ENCODE measurements at regions not wholly inside any gene's neighbourhood (a gene's known extent, or its start where the extent isn't known, plus 50 kb on each side); places are given as distances from the start of the nearest gene placed in this dataset.

DNA sequence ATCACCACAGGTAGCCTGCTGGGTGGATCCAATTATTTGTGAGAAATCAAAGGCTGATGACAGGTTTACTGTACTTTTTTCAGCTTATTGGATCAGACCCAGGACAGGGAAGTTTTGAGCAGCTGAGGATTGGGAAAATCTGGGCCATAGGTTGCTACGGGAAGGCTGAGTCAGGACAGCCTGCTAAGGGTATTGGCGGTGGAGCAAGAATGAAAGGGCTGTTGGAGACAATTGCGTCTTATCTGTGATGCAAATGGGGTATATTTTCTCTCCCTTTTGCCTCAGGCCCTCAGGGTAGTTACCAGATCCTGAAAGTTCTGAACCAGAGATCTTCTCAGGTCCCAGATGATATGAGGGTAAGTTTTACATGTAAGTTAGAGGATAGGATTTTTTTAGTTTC, 317.7 kb downstream of the EDEM1 start:
- no TSS peak for BruUV-seq (replicated peaks)
- ChIA-PET CTCF (ENCODE audit: low intra/inter-chr PET ratio) (no interaction called here), POLR2A (no interaction called here)
- intact Hi-C loops (cut with micrococcal nuclease) (no loop called here), in situ Hi-C loops (cut with MboI) (no loop called here)
- DNase-seq (ENCODE audit: extremely low read depth in 1 of 4, low spot score in 3 of 4) (no peak), FAIRE-seq (no peak), ATAC-seq (no peak)
- no peaks in the 10 kb centered on the region for H3K79me2 ChIP-seq (ENCODE audit: control insufficient read depth, insufficient read depth, low read length)
- H3K9me3 ChIP-seq (replicated peaks; ENCODE audit: control insufficient read depth, insufficient read depth, low read depth, low read length): peaks cover 13% of the 10 kb centered on the region
- H3K36me3 ChIP-seq (ENCODE audit: control insufficient read depth, insufficient read depth, low read length): no peaks in the 10 kb centered on the region
- H3K4me1 ChIP-seq (replicated peaks in 1 of 2; ENCODE audit: control insufficient read depth in 2 of 2, insufficient read depth in 2 of 2, low read length in 2 of 2): peaks cover 5% of the 10 kb centered on the region in 2 experiments; a peak in 3 of 5 replicates
- no peak overlapping the region for H2AFZ ChIP-seq (ENCODE audit: low read depth, low read length)
- 71% methylated on average over 3 of the region's 3 CpGs for WGBS (ENCODE audit: insufficient coverage, low coverage, missing lambda C conversion rate)
- H3K9ac ChIP-seq (ENCODE audit: insufficient read depth in 1 of 2, low read depth in 2 of 2, low read length in 2 of 2): no peak overlapping the region
- no peaks in the 10 kb centered on the region for H4K20me1 ChIP-seq (replicated peaks; ENCODE audit: control insufficient read depth, insufficient read depth, low read length)
- H3K27ac ChIP-seq (ENCODE audit: extremely low read depth, low read depth, low read length): no peak overlapping the region
- H3K4me2 ChIP-seq (ENCODE audit: insufficient read depth, low read length): no peak overlapping the region
- H3K27me3 ChIP-seq (ENCODE audit: control insufficient read depth in 2 of 2, insufficient read depth in 2 of 2, low read length in 2 of 2): no peaks in the 10 kb centered on the region
- TF ChIP-seq PURB (CRISPR knock-in tag; IDR thresholded peaks at IDR 0.05; ENCODE audit: low read depth) (no peak), ATF6 (CRISPR knock-in tag; IDR thresholded peaks at IDR 0.05) (no peak), ZNF766 (CRISPR knock-in tag; conservative IDR thresholded peaks at IDR 0.05) (no peak), BACH1 (tag; IDR thresholded peaks at IDR 0.05) (no peak), POLR2AphosphoS5 (IDR thresholded peaks at IDR 0.05; ENCODE audit: control insufficient read depth, insufficient read depth, low read depth, low read length) (no peak), ZNF699 (CRISPR knock-in tag; IDR thresholded peaks at IDR 0.05; ENCODE audit: insufficient replicate concordance) (no peak), SRSF1 (IDR thresholded peaks at IDR 0.05; ENCODE audit: low read depth, low read length) (no peak), E2F6 (IDR thresholded peaks at IDR 0.05; ENCODE audit: borderline replicate concordance in 1 of 2, extremely low read depth in 1 of 2, insufficient read depth in 1 of 2, insufficient read length in 1 of 2, low read depth in 1 of 2, low read length in 1 of 2, poor library complexity in 1 of 2, severe bottlenecking in 1 of 2) (no peak), TEAD2 (tag; IDR thresholded peaks at IDR 0.05) (no peak), ESRRB (CRISPR knock-in tag; IDR thresholded peaks at IDR 0.05; ENCODE audit: borderline replicate concordance) (no peak), ZNF444 (CRISPR knock-in tag; IDR thresholded peaks at IDR 0.05) (no peak), ZNF584 (CRISPR knock-in tag; IDR thresholded peaks at IDR 0.05; ENCODE audit: low read depth) (no peak), POLR2H (tag; IDR thresholded peaks at IDR 0.05; ENCODE audit: low read depth) (no peak), NRF1 (conservative IDR thresholded peaks at IDR 0.05 in 1 of 2, IDR thresholded peaks at IDR 0.05 in 1 of 2) (no peak)
- TF ChIP-seq, protein P1, sequence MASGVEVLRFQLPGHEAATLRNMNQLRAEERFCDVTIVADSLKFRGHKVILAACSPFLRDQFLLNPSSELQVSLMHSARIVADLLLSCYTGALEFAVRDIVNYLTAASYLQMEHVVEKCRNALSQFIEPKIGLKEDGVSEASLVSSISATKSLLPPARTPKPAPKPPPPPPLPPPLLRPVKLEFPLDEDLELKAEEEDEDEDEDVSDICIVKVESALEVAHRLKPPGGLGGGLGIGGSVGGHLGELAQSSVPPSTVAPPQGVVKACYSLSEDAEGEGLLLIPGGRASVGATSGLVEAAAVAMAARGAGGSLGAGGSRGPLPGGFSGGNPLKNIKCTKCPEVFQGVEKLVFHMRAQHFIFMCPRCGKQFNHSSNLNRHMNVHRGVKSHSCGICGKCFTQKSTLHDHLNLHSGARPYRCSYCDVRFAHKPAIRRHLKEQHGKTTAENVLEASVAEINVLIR (CRISPR knock-in tag; IDR thresholded peaks at IDR 0.05): no peak
- TF ChIP-seq, protein P2, sequence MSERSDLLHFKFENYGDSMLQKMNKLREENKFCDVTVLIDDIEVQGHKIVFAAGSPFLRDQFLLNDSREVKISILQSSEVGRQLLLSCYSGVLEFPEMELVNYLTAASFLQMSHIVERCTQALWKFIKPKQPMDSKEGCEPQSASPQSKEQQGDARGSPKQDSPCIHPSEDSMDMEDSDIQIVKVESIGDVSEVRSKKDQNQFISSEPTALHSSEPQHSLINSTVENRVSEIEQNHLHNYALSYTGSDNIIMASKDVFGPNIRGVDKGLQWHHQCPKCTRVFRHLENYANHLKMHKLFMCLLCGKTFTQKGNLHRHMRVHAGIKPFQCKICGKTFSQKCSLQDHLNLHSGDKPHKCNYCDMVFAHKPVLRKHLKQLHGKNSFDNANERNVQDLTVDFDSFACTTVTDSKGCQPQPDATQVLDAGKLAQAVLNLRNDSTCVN (CRISPR knock-in tag; IDR thresholded peaks at IDR 0.05): no peak
- no peaks in the 10 kb centered on the region for H3K9me1 ChIP-seq (ENCODE audit: control insufficient read depth, insufficient read depth, low read length)
- no peak overlapping the region for H3K4me3 ChIP-seq
